ENCODE measurements at regions not wholly inside any gene's neighbourhood (a gene's known extent, or its start where the extent isn't known, plus 50 kb on each side); places are given as distances from the start of the nearest gene placed in this dataset.

- TF ChIP-seq EZH2 (IDR thresholded peaks at IDR 0.05; ENCODE audit: borderline replicate concordance, low read depth, low read length, severe bottlenecking) (no peak), CTCF (IDR thresholded peaks at IDR 0.05; ENCODE audit: borderline replicate concordance, extremely low read depth, low read length, poor library complexity, severe bottlenecking) (no peak)
These were observed 410.1 kb downstream of the ARL4A start for GRCh38 chr7:13097499-13097898.

Data from DND-41 (cell line).